NCI-H1930 (cell line): ENCODE measurements at regions not wholly inside any gene's neighbourhood (a gene's known extent, or its start where the extent isn't known, plus 50 kb on each side); places are given as distances from the start of the nearest gene placed in this dataset.

Experiments used
- DNase-seq, 2 experiments: peaks; one replicate each; lab custom pipeline; 2025; lab: John Stamatoyannopoulos, UW

DNA sequence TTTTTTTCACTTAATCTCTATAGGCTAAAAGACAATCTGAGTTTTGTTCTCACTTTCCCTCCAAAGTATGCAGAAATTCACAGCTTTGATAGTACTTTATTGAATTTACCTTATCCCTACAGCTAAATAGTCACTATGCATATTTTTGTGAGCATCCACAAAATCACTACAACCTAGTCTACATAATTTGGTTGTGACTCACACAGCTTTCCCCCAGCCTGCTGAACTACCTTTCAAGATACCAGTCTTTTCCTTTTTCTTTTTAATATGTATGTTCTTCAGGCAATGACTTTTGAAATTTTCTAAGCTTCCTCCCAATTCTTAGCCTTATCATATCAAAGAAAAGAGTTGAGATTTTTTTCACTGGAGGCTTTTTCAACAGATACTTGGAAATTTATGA is 347.3 kb upstream of the CDH6 start:
- DNase-seq = no peak

DNA sequence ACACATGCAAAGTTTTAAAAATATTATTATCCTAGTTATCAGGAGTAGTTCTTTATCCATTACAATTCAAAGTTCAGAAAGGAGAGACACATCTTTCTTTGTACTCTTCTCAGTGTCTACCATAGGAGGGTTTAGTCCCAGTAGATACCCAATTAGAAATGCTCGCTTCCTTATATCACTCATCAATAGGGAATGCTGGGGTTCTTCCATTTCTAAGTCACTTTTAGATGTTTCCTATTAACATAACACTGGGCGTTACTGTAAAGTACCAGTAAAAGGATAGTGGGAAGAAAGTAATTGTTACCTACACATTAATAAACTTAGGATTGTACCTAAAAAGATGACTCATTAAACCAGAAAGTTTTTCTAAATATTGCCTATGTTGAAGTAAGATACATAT is 348.3 kb upstream of the CDH6 start:
- DNase-seq = no peak

DNA sequence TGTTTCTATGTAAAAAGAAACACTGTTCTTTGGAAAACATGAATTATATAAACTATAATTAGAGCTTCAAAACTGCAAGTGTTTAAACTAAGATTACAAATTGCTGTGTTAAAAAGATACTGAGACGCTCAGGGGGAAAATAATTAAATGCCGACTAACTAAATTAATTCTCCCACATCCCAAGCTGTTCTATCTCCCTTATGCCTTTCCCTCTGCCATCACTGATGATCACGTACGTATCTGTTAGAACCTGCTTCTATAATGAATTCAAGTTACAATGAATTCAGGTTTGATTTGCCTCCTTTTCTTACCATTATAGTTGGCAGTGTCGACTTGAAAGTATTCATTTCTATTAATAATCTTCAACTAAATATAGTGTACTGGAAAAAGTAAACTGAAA is 349.9 kb upstream of the CDH6 start:
- DNase-seq = no peak

DNA sequence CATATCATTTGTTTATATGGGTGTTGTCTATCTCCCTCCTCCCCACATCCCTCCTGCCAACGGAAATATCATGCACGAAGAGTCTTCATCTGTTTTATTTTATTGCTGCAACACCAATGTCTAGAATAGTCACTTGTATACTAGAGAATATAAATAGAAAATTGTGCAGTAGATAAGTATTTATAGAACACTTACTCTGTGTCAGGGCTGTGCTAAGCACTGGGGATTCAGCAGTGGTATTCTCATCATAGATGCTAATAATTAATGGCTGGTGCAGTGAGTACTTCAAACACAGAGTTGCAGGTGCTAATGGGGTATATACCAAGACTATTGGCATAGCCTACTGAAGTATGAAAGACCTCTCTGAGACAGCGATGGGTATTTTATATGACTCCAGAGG is 353.5 kb upstream of the CDH6 start:
- DNase-seq = no peak

DNA sequence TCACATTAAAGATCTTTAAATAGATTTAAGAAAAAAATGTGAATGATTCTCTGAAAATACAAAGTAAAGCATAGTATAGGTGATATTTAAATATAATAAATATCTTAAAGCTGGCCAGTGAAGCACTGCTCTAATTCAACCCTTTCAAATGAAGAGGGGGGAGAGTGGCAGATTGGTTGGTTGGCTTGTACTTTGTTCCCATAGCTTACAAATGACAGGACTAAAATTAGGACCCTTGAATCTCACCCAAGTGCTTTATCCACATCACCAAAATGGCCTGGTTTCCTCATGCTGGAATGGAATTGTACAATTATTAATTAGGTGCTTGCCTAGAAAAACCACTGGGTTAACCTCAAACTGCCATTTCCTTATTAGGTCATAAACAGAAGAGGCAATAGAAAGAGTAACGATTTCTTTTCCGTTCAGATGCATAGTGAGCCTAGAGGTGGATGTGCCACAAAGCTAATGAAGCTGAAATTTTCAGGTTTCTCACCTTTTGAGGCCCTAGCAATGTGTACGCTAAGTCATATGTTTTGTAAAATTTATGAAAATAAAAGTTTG is 354.5 kb upstream of the CDH6 start:
- DNase-seq = no peak

DNA sequence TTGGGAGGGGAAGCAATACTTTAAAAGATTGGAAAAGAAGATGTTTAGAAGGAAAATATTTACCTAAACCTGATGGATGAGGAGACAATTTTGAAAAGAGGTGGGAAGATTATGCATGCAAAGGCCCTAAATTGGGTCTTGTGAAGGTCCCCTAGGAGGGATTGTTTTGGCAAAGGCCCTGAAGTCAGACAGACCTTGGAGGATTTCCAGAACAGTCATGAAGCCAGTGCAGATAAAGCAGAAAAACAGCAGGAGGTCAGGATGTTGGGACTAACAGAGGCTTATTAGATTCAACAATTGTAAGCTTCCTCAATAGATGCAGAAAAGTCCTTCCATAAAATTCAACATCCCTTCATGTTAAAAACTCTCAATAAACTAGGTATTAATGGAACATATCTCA is 361.0 kb upstream of the CDH6 start:
- no peak for DNase-seq

DNA sequence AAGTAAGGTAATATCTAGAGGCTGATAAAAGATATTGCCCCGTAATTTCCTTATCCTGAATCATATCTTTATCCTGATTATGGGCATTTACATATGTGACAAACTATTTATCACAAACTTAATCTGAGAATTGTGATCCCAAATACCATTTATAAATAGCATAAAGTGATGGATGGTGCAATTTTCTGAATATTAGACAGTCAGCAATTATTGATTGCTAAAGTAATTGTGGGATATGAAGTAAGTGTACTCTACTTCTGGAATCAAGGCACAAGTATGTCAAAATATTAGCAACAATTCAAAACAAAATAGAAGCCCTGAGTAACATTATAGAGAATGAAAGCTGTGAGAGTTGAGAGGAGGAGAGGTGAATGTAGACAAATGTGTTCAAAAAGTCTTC is 361.9 kb upstream of the CDH6 start:
- no peak for DNase-seq

DNA sequence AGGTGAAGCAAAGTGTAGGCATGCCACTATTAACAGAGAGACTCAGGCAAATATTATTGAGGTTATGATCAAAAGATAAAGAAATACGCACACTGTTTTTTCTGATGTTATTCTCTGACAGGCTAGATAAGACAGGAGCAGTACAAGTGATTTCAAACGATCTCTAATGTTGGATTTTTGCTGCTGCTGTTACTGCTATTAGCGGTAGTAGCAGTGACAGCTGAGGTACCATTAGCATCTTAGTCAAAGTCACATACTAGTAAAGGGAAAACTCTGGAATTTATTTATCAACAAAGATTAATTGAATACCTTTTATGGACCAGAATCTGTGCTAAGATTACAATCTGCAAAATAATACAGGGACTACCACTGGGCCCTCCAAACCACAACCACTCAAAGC is 362.4 kb upstream of the CDH6 start:
- DNase-seq = no peak

DNA sequence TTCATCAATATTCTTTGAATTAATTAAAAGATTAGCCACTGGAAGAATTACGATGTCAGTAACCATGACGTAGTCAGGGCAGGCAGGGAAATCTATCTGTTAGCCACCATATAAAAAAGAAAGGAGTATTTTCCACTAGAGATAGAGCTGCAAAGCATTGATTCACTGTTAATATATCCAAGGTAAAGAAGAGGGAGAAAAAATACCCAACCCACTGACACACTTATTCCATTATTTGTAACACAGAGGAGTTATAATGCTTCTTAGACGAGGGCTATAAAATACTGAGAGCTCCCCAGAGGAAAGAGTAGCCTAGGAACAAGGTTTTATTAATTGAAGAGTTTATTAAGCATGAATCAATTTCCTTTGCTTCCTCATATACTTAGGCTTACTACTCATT is 382.2 kb upstream of the CDH6 start:
- no peak for DNase-seq

DNA sequence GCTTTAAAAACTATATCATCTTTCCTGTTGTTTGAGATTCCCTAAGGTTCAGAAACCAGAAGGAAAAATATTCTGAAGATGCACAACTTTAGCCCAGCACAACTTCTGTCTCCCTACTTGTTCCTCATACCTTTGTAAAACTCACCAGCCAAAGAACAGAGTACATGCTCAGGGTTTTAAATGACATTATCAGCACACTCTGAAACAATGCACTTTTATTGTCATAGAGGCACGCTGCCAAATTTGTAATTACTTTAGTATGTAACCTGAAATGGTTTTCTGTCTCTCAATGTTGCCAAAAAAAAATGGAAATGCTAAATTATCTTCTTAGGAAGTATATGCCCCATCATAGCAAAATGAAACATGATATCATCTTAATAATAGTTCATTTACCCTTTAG is 383.6 kb upstream of the CDH6 start:
- DNase-seq = no peak

DNA sequence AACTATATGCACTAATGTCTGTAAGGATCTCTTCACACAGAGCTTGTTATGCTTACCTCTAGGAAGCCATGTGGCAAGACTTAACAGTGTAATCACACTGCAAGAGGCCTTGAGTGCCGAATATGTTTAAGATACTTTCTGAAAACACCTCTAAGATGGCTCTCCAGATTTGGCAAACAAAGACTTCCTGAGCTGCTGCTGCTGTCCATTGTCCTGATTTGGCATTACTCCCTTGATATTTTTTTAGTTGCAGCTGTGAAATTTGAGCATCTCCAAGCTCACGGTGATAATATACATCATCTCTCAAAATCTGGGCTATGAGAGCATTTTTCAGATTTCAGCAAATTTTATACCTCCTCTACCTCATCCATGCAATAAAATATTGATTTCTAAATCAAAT is 384.5 kb upstream of the CDH6 start:
- DNase-seq = no peak

DNA sequence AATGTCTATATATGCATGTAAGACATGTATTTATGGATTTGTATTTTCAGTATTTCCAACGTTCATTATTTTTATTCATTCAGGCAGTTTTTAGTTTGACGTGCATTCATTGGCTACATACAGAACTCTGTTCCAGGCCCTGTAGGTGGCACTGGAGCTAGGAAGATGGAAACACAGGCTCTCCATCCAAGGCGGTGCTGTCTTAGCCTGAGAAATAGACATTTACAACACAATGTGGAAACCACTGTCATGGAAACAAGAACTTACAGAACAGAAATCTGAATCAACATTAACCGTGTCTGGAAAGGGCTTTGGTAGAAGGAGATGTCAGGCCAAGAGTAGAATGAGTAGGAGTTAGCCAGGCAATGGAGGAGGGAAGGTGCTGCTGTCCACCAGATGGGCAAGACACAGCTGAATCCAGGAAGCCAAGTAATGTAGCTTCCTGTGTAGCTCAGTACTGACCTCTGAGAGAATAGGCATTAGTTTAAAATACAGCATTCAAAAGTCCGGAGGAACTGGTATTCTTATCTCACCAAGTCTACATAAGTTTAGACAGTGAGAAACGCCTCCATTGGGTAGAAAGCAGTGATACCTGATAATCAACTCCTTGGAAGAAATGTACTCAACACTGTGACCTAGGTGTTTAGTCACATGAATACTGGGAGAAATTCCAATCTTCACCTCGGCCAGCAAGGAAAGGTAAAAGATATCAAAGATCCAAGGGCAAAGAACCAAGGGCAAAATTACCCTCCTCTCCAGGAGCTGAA is 388.6 kb upstream of the CDH6 start:
- DNase-seq = no peak

DNA sequence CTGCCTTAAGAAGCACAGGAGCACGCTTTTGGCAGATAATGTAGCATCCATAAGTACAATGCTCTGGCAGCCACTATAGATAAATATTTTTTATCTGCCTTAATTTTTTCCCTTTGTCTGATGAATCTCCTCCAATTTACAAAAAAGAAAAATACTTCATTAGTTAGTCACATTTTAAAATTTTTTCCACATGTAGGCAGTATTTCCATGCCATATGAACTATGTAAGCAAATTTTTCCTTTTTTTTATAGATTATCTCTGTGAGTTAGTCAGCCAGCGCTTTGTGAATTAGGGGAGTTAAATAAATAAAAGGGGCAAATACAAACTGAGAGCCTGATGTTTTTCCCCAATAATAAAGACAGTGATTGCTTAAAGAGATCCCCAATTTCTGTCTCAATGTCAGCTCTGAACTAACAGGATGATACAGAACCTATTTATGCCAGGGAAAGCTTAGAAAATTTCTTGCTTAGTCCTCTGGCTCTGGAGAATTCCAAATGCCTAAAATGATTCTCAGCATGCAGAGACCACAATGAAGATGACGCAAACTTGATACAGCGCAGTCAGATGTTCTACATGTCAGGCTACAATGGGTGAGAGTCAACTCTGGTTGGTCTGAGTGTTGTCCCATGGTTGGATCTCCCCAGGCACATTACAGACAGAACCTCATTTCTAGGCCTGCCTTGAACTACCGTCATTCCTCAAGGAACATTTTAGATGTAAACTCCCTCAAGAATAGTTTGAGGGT is 390.4 kb upstream of the CDH6 start:
- no peak for DNase-seq

DNA sequence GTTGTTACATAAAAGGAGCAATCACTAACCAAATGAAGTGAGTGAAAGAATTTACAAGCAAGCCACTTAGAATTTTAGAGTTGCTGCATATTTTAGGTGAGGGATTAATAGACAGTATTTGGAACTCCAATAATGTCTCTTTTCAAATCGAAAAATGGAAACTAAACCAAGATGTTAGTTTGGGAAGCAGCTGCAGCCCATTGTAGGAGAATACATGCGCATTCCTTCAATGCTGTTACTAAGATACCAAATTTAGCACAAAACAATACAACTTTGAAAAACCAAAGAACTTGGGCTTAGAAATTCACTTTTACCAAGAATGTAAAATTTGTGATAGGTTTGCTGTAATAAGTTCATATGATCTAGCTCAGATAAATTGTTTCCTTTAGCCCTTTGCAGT is 411.8 kb upstream of the CDH6 start:
- DNase-seq = no peak

DNA sequence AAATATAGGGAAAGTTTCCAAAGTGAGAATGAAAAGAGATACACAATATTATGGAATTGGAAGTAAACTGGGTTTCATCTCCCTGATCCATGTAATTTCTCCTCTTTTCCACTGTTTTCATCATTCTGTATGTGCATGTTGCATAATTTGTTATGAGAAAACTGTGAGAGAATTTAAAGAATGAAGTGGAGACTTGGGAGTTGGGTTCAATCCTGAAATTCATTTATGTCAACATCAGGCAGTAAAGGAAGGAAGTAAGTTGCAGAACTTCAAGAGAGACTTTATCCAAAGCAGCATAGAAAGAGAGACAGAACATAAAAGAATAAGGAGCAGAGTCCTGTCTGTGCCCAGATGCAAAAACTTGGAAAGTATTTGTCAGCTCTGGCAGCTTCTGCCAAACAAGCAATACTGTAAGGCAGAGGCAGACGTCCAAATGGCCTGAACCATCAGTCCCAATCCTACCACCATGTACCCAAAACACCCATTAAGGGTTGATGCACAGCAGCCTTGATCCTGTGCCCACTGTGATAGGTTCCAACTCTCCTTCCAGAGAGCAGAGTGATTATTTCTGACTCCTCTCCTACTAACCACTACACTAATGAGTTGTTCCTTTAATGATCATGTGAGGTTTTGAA is 425.3 kb upstream of the CDH6 start:
- DNase-seq = no peak

DNA sequence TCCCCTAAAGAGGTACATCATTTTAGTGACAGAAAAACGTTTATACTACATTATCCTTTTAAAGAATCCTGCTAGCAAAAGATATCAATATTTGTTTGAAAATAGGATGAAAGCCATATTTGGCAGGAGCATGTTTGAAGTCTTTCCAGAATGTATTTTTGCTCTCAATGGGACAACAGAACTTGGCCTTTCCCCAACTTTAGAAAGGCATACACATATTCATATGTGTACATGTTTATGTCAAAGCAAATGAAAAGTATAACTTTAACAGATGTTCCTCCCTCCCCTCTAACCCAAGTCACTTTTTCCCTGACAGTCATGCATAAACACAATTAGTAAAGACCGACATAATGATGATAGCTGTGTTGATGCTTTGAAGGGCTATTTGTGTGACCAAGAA is 427.8 kb upstream of the CDH6 start:
- no peak for DNase-seq

DNA sequence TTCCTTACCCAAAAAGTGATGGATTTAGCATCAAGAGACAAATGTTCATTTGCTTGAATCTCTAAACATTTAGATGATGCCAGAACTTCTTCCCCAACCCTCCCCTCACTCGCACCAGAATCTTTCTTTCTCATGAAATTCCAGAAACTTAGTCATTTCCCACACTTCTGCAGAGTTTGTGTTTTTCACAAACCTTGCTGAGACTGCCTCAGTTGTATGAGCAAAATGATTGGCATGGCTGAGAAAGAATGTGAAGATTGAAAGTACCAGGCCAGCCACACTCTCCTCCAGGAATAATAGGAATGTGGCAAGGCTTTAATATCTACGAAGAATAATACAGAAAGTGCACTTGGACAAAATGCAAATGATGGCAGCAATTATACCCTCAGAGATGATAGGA is 428.3 kb upstream of the CDH6 start:
- DNase-seq = no peak

DNA sequence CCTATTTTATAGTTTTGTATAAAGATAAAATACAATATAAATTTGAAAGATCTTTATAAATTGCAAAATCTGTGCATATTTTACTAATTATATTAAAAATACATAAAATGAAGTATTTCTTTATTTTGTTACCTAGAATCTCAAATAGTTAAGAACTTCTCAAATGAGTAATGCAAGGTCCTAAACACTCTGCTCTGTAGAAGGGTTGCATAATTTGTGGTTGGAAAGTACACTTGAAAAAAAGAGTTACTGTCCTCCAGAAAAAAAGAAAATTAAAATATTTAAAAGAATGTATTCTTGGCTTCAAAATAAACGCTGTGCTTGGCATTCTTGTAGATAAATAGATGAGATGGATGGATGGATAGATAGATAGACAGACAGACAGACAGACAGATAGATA is 428.8 kb upstream of the CDH6 start:
- no peak for DNase-seq

DNA sequence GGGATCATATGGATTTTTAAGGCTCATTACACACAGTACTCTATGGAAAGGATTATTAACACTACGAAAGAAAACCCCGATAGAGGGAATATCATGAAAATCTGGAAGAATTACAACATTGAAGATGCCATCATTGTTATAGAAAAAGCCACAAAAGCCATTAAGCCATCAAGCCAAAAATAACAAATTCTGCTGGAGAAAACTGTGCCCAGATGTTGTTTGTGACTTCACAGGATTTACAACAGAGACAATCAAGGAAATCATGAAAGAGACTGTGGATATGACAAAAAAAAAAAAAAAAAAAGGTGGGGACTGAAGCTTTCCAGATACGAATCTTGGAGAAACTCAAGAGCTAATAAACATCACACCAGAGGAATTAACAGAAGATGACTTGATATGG is 433.8 kb upstream of the CDH6 start:
- no peak for DNase-seq

DNA sequence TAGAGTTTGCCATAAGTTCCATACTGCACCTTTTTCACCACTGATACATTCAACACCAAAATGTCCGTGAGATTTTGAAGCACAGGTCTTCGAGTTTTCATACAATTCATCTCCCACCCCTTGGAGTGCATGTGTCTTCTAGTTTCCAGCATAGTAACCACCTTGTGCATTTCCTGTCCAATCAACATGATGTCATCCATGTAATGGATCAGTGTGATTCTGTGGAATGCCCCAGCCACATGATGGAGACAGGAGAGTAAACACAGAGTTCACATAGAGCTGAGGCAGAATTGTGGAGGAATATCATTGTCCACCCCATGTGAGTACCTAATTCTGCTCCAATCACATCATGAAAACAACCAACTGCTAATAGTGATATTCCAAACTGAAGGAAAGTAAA is 441.5 kb upstream of the CDH6 start:
- DNase-seq = no peak

DNA sequence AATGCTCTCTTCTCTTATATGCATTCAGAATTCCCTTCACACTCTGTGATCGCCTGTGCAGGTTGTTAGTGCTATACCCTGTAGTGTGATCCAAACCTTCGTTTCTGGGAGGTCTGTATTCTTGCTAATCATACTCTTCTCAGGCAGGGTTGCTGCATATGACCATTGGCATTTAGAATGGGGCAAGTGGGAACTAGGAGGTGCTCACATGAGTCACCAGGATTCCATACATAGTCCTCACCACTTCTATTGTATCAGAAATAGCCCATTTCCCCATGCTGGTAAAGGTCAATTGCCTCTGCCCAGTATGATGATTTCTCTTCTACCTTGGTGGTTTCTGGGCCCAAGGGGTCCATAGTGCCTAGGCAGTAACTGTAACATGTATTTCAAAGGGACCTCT is 443.5 kb upstream of the CDH6 start:
- DNase-seq = no peak

DNA sequence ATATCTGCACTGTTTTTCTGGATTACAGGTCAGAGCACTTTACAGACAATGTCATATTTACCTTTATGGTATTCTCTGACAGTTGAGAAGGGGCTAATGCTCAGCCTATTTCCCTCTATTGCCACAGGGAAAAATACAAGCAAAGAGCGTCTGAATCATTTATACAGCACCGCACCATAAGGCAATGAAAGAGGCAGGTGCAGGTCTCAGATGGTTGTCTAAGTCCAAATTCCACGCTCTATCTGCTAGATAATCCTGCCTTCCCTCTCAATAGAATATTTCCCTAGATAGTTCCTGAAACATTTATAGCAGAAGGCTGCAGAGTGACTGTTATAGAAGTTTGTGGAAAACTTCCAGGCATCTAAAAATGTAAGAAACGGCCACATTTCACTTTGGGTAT is 446.1 kb upstream of the CDH6 start:
- no peak for DNase-seq

DNA sequence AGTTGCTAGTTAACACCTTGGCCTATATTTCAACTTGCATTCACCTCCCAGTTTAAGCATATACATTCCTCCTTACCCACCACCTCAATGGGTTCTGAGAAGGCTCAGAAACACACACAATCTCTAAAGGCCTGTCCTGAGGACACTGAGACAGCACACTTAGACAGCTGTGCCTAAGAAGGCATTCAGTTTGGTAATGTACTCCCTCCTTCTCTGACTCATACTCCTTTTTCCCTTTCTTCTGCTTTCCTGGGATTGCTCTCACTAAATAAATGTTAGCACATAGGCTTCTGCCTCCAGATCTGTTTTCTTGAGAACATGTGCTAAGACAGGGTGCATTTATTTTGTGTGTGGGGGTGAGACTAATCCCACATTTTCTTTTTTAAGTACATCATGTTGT is 456.8 kb upstream of the CDH6 start:
- DNase-seq = no peak
